ENCODE measurements at regions not wholly inside any gene's neighbourhood (a gene's known extent, or its start where the extent isn't known, plus 50 kb on each side); places are given as distances from the start of the nearest gene placed in this dataset.

DNA sequence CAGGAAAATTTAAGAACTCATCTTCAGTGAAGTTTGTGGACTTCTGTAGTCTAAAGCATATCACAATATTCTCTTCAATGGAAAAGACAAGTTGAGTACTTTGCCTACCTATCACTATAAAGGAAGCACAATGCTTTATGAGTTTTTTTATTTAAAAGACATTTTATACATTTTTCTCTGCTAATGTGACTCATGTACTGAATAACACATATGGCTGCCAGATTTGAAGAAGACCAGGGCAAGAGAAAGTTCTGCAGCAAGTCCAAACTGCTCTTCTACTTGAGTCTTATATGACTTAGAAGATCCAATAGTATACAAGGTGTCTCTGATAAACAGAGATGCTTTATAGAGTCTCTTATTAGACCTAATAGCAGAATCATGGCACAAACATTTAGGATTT is 978.4 kb downstream of the TLE4 start:
- DNase-seq (ENCODE audit: low spot score) (no peak), ATAC-seq (no peak), FAIRE-seq (no peak)
- no peak overlapping the region for H3K4me3 ChIP-seq (replicated peaks in 1 of 3; ENCODE audit: insufficient read depth in 1 of 3, low read depth in 2 of 3, low read length in 3 of 3)
- H3K27ac ChIP-seq (ENCODE audit: extremely low read length, insufficient read depth, low read length) = no peak overlapping the region
- no peaks in the 10 kb centered on the region for H3K27me3 ChIP-seq (ENCODE audit: control insufficient read depth in 1 of 2, insufficient read depth in 2 of 2, low read length in 2 of 2)
- no TSS peak for BruUV-seq (replicated peaks)
- no peak overlapping the region for H3K9ac ChIP-seq (ENCODE audit: insufficient read depth, low read depth, low read length)
- no peak for TF ChIP-seq ZNF670 (CRISPR knock-in tag; IDR thresholded peaks at IDR 0.05; ENCODE audit: borderline replicate concordance)
- no peak for TF ChIP-seq SKI (IDR thresholded peaks at IDR 0.05; ENCODE audit: partially characterized antibody)
- no peak for TF ChIP-seq ZNF790 (CRISPR knock-in tag; IDR thresholded peaks at IDR 0.05; ENCODE audit: borderline replicate concordance)
- no peak for TF ChIP-seq ZNF550 (CRISPR knock-in tag; IDR thresholded peaks at IDR 0.05; ENCODE audit: borderline replicate concordance)
- TF ChIP-seq, protein P1, sequence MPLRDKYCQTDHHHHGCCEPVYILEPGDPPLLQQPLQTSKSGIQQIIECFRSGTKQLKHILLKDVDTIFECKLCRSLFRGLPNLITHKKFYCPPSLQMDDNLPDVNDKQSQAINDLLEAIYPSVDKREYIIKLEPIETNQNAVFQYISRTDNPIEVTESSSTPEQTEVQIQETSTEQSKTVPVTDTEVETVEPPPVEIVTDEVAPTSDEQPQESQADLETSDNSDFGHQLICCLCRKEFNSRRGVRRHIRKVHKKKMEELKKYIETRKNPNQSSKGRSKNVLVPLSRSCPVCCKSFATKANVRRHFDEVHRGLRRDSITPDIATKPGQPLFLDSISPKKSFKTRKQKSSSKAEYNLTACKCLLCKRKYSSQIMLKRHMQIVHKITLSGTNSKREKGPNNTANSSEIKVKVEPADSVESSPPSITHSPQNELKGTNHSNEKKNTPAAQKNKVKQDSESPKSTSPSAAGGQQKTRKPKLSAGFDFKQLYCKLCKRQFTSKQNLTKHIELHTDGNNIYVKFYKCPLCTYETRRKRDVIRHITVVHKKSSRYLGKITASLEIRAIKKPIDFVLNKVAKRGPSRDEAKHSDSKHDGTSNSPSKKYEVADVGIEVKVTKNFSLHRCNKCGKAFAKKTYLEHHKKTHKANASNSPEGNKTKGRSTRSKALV (CRISPR knock-in tag; IDR thresholded peaks at IDR 0.05) = no peak
- TF ChIP-seq GATAD1 (CRISPR knock-in tag; IDR thresholded peaks at IDR 0.05) = no peak
- TF ChIP-seq TCF12 (IDR thresholded peaks at IDR 0.05) = no peak
- TF ChIP-seq TCF12 (CRISPR knock-in tag; IDR thresholded peaks at IDR 0.05) = no peak
- no peak for TF ChIP-seq NFIB (CRISPR knock-in tag; IDR thresholded peaks at IDR 0.05; ENCODE audit: borderline replicate concordance)
- no peak for TF ChIP-seq FOXJ3 (CRISPR knock-in tag; IDR thresholded peaks at IDR 0.05; ENCODE audit: borderline replicate concordance)
- TF ChIP-seq ZNF451 (CRISPR knock-in tag; IDR thresholded peaks at IDR 0.05) = no peak
- no peak for TF ChIP-seq ZNF746 (CRISPR knock-in tag; IDR thresholded peaks at IDR 0.05)
- no peak for TF ChIP-seq HDAC6 (IDR thresholded peaks at IDR 0.05; ENCODE audit: low read depth, low read length)
- TF ChIP-seq ZNF546 (CRISPR knock-in tag; conservative IDR thresholded peaks at IDR 0.05) = no peak
- TF ChIP-seq AKAP8 (CRISPR knock-in tag; IDR thresholded peaks at IDR 0.05) = no peak
- no peak for TF ChIP-seq TEAD3 (CRISPR knock-in tag; optimal IDR thresholded peaks at IDR 0.05; ENCODE audit: borderline replicate concordance)
- peaks cover 41% of the 10 kb centered on the region for H3K9me3 ChIP-seq (ENCODE audit: low read length)
- no peaks in the 10 kb centered on the region for H3K36me3 ChIP-seq (replicated peaks in 1 of 2; ENCODE audit: control insufficient read depth in 1 of 2, insufficient read depth in 2 of 2, low read length in 2 of 2)
- no peaks in the 10 kb centered on the region for H3K79me2 ChIP-seq (ENCODE audit: insufficient read depth, low read length)
- no peaks in the 10 kb centered on the region for H4K20me1 ChIP-seq (ENCODE audit: insufficient read depth, low read length)
- ChIA-PET CTCF (ENCODE audit: low intra/inter-chr PET ratio, low total read pairs) (no interaction called here), POLR2A (no interaction called here)
- H3K4me2 ChIP-seq (ENCODE audit: low read depth, low read length) = no peak overlapping the region
- intact Hi-C loops (cut with micrococcal nuclease; ENCODE audit: unreplicated experiment) = no loop called here
- in situ Hi-C loops (cut with HindIII; ENCODE audit: extremely low pct_ligation_motif_present, low pct_unique_long_range_greater_than_20kb) = no loop called here
- H3K4me1 ChIP-seq (ENCODE audit: insufficient read depth, low read length) = no peaks in the 10 kb centered on the region
- no peak overlapping the region for H2AFZ ChIP-seq (ENCODE audit: low read length)
